HG02981 (cell line): ENCODE measurements at regions not wholly inside any gene's neighbourhood (a gene's known extent, or its start where the extent isn't known, plus 50 kb on each side); places are given as distances from the start of the nearest gene placed in this dataset.

ENCODE experiments used
- ATAC-seq: cut with Tn5 transposase; IDR thresholded peaks from one replicate; pipeline ENCODE4 v1.9.1; 2021; ENCODE audit warnings: mild to moderate bottlenecking, moderate library complexity; ENCODE audit not compliant: unreplicated experiment

DNA sequence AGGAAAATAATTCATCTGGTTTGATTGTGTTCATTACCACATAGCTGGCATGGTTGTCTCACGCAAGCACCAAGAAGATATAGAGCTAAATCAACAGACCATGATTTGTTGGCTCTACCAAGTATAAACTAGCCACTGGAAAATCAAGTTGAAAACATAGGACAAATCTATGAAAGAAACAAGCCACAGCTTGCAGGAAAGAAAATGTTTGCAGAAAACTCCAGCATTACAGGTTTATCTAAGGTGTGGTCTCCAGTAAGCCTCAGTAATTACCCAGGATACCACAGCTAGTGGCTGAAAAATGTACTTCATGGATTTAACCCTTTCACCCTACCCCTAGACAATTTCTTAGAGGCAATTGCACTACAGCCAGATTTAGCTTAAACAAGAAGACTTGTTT, 340.6 kb downstream of the SOX2 start:
- ATAC-seq: no peak

DNA sequence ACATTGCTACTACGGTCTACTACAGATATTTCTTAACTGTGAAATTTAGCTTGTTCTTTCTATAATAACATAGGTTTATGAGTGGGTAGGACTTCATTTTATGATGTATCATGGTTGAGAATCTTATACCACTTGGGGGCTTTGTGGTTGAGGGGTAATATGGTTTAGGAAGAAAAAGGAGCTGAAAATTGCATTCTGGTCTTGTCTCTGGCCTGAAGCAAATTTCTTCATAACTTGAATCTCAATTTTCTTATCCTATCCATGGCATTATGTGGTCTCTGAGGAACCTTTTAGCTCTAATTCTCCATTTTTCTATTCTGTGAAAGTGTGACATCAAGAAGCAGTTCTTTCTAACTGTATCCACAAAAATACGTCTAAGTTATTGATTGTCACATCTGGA, 341.0 kb downstream of the SOX2 start:
- no peak for ATAC-seq

DNA sequence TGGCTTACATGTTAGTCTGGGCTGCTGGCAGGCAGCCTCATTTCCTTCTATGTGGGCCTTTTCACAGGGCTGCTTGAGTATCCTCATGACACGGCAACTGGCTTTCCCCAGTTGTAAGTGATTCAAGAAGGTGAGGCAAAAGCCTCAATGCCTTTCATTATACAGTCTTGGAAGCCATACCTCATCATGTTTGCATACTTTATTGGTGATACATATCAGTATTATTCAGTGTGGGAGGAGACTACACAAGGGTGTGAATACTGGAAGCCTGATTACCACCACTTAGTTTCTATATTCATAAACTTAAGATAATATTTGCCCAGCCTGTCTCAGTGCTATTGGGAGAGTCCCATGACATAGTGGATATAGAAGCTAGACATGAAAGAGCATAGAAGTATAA, 346.8 kb downstream of the SOX2 start:
- ATAC-seq: peak; percentile 51

DNA sequence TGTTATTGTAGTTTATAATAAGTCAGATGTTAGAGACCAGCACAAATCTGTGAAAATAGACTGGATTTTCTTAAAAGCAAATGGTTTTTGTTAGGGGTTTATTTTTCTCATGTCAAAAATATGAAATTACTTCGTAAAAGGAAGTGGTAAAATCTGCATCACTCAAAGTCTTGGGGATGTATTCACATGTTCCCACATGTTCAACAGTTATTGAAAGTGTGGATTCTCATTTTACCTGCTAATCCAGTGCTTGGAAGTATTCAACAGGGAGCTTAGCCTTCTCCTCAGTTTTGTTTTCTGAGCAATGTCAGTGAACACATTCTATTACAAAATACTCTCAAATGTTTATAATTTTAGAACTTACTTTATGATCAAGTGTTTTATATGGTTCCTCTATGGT, 352.0 kb downstream of the SOX2 start:
- ATAC-seq: no peak

DNA sequence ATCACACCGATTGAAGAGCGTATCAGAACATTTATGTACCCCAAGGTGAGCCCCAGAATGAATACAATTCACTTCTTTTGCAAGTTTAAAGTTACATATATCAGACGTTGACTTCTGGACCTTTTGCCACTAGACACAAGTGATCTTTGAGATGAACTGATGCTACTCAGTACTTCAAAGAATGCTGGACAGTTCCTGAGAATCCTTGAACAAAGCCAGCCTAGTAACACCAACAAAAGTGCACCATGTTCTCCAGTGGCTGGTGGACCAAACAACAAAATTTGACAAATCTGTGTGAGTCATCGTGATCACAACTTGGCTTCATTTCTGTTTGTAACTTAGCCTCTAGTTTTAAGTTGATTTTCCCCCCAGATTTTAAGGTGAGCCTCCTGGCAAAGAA, 355.7 kb downstream of the SOX2 start:
- no peak for ATAC-seq

DNA sequence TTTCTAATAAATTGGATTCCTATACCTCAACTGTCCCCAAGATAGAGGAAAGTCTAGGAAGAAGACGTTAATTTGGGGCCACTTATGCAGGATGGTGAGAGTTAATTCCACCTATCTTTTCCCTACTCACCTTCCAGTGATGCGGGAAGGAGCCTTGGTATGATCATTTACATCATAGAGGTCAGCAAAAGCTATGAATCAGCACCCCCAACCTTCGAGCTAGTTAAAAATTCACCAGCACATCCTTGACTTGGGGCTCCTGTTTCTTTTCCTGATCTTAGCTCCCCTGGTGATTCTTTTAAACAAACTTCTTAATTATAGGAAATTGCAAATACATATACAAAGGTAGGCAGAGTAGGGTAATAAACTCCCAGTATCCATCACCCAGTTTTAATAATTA, 366.6 kb downstream of the SOX2 start:
- no peak for ATAC-seq

DNA sequence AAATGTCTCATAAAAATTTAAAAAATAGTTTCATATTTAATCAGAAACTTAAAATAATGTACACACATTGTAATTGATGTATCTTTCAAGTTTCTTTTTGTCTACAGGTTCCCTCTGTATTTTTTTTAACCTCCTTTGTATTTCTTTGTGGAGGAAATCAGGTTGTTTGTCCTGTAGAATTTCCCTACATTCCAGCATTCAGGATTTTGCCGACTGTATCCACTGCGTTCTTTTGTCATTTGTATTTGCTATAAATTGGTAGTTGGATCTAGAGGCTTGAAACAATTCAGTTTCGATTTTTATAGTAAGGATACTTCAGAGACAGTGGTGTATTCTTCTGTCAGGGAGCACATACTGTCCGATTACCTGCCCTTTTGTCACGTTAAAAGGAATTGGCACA, 367.2 kb downstream of the SOX2 start:
- ATAC-seq: no peak

DNA sequence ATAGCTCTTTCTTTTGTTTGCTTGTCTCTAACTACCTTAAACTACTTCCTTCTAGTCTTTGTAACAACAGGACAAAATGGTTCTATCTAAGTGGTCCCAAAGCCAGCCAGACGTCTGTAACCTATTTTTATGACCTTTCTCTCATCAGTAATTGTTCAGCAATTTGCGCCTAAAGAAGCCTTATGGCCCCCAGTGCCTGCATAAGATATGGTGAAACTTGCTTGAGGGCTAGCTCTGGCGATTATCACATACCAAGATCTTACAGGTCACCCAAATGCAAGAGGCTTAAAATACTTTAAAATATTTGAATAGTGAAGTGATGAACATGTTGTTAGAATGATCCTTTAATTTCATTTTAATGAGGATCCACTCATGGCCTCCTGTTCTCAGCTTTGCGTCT, 369.4 kb downstream of the SOX2 start:
- no peak for ATAC-seq

DNA sequence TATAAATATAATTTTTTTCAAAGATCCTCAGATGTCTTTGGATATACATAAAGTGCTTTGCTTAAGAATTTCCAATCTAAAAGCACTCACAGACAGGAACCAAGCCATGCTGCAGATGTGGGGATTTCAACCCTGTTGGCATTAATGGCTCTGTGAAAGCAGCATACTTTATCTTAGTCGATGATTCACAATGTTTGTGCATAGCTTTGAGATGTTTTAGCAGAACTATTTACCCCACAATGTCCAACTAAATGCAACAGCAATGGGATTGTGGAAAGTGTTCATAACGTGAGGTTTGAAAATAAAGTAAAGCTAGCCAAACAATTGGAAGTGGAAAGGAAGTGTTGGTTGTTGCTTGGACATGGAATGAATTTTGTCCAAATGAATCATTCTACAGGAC, 371.4 kb downstream of the SOX2 start:
- no peak for ATAC-seq

DNA sequence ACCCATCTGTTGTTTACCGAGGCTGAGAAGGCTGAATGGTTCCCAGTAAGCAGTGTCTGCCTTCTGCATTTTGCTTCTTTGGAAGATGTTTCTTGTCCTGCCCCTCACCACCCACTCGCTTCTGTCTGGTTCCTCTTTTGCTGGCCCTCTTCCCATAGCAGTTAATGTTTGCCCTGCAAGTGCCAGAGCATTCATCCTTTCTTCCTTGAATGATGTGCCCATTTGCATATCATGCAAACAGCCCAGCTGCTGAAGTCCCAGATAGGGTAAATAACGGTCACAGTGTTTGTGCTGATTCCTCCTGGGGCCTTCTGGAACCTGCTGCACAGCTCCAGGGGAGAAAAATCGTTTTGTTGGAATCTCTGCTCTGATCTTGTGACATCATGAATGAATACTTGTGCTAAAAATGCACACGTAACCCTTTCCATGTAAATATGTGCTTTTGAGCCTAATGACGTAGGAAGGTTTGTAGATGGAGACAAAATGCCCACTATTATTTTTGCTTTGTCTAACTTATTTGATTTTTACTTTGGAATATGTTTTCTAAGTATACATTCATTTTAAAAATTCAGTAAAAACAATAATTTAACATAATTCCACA, 381.0 kb downstream of the SOX2 start:
- ATAC-seq: peak; percentile 65

DNA sequence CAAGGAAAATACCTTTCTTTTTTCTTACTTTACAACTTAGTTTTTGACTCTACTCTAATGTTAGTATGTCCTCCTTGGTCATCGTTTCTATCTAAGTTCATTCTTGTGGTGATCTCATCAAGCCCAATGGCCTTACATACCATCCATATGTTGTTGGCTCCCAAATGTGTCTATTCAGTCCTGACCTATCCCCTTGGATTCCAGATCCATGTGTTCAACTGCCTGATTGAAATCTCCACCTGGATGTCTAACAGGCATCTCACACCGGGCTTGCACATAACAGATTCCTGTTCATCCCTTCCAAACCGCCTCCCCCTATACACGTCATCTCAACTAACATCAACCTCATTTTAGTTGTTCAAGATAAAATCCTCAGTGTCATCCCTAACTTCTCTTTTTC, 382.6 kb downstream of the SOX2 start:
- ATAC-seq: no peak

DNA sequence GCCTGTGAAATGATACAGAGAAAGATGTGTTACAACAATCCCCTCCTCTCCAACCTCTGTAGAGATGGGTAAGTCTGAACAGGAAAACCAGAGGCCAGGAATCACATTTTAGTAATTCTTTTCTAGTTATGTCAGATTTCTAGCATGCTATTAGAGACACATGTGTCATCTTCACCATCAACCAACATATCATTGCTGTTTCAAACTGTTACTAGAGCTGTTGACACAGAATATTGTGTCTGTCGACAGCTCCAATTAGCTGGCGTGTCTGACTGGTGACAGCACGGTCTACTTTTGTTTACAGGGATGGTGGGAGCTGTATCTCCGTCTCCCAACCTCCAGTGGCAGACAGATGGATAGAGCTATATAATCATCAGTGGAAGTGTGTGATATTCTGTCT, 393.2 kb downstream of the SOX2 start:
- ATAC-seq: no peak

DNA sequence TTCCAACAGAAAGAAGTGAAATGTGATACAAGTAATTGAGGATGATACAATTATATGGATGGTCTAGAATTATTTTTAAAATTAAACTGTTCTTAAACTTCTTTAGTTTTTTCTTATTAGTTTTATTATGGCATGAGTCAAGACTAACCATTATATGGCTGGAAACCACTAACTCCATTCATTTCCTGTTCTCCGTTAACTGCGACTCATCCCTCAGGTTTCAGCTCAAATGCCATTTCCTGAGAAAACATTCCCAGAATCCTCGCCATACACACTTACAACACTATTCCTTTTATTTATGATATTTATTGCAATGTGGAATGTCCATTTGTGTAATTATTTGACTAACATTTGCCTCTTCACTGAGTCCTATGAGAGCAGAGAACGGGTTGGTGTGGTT, 394.1 kb downstream of the SOX2 start:
- ATAC-seq: no peak

DNA sequence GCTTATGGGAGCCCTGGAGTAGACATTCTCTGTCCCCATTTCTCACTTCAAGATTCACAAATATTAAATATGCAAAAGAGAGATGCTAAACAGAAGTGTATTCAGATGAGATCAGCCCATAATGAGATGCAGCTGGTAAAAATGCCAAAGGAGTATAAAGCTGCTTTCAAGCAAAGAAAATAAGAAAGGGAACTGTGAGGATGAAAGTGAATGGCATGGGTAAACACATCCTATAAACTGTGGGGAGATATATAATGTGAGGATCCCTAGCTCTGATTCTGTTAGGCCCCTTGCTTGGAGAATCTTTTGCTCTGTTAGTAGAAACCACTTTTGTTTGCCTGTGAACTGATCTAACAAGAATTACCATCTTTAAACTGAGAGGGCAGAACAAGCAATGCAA, 396.6 kb downstream of the SOX2 start:
- no peak for ATAC-seq

DNA sequence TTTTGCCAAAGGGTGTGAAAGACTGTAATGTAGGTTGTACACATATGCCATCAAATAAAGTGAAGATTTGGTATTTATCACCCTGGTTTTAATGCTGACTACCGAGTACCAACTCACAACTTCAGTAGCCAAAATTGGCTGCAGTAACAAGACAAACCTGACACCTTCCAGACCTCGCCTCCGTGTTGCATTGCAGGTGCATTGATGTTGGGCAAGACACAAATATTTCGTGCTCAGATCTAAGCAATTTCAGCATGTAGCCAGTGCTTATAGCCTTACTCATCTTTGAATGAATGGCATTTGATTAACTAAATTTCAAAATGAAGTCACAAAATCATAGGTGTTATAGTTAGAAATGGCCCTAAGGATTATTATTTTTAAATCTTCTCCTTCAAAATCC, 400.2 kb downstream of the SOX2 start:
- ATAC-seq: no peak

DNA sequence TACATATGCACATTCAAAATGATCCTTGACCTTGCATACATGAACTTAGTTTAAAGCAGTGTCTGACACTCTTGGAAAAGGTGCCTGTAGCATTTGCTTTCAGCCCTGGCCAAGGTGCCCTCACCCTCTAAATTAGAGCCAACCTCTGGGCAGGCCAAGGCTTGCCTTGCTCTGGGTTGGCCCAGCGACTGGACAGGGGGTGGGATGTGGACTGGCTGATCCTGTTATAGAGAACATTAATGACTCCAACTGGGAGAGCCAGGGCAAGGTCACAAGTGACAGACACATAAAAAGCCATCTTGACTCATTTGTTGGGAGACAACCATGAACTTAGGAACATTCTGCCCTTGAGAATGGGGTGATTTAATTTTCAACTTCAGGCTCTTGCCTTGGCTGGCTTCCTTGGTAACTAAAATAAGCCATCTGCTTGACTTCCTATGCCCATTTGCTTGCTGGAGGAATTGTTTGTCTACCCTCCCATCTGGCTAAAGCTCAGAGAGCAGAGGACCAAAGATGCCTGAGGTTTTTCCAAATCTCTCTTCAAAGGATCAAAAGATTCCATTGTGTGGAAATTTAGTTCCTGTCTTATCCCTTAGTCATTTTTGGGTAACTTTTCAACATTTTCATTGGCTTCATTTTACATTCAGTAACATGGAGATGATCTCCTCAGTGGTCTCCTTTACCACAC, 403.7 kb downstream of the SOX2 start:
- no peak for ATAC-seq

DNA sequence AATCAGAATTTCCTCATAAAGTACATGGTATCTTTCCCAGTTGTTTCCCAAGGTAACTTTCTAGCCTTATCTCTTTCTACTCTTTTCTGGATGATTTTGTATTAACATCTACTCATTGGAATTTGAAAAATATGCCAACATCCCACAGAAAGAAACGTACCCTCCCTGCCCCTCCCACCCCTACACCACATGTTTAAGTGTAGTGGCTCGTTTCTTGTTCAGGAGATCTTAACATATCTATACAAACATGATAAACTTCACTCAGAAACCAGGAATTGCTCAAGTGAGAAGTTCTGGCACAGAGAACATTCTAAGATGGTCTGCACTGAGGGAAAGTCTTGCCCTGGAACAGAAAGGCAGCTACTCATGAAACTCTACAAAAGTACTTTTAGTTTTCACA, 404.7 kb downstream of the SOX2 start:
- no peak for ATAC-seq

DNA sequence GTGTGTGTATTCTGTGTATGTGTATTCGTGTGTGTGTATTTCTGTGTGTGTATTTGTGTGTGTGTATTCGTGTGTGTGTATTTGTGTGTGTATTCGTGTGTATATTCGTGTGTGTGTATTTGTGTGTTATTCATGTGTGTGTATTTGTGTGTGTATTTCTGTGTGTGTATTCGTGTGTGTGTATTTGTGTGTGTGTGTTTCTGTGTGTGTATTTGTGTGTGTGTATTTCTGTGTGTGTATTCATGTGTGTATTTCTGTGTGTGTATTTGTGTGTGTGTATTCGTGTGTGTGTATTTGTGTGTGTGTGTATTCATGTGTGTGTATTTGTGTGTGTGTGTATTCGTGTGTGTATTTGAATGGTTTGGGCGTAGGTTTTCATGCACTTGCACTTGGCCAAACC, 405.4 kb downstream of the SOX2 start:
- ATAC-seq: no peak

DNA sequence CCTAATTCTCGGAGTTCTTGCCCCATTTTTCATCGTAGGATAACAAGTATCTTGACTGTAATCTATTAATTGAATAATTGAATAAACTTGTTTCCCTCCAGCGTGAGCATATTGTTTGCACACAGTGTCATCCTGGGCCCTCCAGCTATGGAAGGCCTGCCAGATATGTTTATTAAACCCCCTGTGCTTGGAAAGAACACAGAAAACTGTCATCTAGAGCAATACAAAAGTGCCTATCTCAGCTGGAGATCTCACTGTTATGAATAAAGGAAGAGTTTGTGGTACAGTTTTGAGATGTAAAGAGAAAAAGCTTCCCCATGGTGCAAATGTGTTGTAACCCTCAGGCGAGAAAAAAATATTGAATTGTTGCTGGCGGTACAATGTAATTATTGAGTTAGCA, 405.9 kb downstream of the SOX2 start:
- ATAC-seq: no peak

DNA sequence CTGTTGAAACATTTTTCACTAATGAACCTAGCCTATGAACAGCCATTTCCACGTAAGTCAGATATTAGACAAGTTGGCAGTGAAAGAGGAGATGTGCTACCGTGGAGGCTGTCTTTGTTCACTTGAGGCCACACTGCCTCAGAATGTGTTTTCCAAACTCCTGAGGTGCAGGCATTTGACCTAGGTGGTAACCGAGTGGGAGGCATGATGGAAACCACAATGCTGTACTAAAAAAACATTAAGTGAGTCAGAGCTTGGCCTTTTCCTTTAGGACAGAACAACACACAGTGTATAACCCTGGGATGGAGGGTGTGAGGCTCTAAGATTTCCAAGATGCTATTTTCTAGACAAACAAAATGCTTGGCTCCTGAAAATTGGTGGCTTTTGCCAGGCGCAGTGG, 406.3 kb downstream of the SOX2 start:
- no peak for ATAC-seq

DNA sequence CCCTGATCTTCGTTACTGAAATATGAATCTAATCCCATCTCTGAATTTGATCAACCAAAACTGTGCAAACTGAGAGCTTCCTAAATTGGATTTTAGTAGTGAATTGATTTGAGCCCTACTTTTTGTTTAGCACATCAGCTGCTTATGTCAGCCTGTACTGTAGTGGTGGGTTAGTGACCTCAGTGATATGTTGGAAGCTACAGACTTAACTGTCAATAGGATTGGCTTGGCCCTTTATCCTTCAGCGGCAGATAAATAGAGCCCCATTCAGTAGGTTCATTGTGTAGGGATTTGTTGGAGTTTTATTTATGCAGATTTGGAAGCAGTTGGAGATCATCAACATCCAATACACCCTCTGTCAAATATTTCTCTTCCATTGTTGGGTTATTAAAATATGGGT, 409.7 kb downstream of the SOX2 start:
- ATAC-seq: no peak

DNA sequence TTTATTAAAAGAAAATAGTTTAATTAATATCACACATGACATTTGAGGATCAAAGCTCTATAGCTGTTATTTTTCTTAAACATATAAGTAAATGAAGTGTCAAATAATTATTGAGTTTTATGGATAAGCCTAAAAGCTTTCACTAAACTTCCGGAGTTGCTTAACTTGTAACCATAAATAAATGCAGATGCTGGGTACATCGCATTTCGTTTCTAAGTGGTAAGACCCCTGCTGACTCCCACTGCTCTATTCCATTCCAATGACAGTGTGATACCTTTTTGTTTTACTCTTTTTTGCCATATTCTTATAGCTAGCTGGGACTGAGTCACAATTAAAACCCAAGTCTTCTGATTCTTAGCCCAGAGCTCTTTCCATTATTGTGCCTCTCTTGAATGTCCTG, 411.1 kb downstream of the SOX2 start:
- ATAC-seq: no peak

DNA sequence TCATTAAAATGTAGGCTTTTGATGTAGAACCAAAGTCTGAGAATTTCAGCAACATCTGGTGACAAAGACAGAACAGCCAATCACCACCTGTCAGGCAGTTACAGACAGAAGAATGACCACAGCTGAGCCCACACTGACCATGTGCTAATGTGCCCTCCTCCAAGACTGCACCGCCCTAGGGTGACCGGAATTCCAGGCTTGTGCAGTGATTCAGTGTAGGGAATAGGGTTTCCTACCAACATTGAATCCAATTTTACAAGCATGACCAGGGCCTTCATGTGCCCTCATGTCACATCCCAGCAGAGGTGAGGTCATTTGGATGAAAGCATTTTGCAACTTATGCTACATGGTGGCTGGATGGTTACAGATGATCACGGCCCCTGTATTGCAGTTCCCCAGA, 412.5 kb downstream of the SOX2 start:
- ATAC-seq: no peak
